Activated T-cell treated with anti-CD3 and anti-CD28 coated beads for 24 hours (primary cell): ENCODE measurements at regions not wholly inside any gene's neighbourhood (a gene's known extent, or its start where the extent isn't known, plus 50 kb on each side); places are given as distances from the start of the nearest gene placed in this dataset.

ENCODE experiments used
- DNase-seq: peaks from one replicate; pipeline ENCODE4 v3.0.0-alpha.2; 2020; ENCODE audit warnings: low read depth

- no peak for DNase-seq
These were observed 524.5 kb downstream of the MATN1 start for GRCh38 chr1:30198795-30199403.

GRCh38 chr1:30198451-30198760 lies 525.0 kb downstream of the MATN1 start:
- DNase-seq: no peak

GRCh38 chr1:30197639-30198450 lies 525.5 kb downstream of the MATN1 start:
- DNase-seq: no peak

- no peak for DNase-seq
These were observed 526.3 kb downstream of the MATN1 start for GRCh38 chr1:30196872-30197638.

GRCh38 chr1:30196457-30196856 lies 526.9 kb downstream of the MATN1 start:
- DNase-seq: no peak

GRCh38 chr1:30195424-30196134 lies 527.8 kb downstream of the MATN1 start:
- DNase-seq: no peak

GRCh38 chr1:30194741-30195423 lies 528.5 kb downstream of the MATN1 start:
- no peak for DNase-seq

GRCh38 chr1:30194046-30194619 lies 529.3 kb downstream of the MATN1 start:
- DNase-seq: no peak

- no peak for DNase-seq
These were observed 530.3 kb downstream of the MATN1 start for GRCh38 chr1:30192969-30193630.

- no peak for DNase-seq
These were observed 532.2 kb downstream of the MATN1 start for GRCh38 chr1:30191154-30191702.

GRCh38 chr1:30190511-30191153 lies 532.8 kb downstream of the MATN1 start:
- no peak for DNase-seq

- no peak for DNase-seq
These were observed 533.4 kb downstream of the MATN1 start for GRCh38 chr1:30189818-30190500.

- no peak for DNase-seq
These were observed 534.4 kb downstream of the MATN1 start for GRCh38 chr1:30188999-30189398.

- DNase-seq: no peak
These were observed 535.1 kb downstream of the MATN1 start for GRCh38 chr1:30188329-30188728.

- no peak for DNase-seq
These were observed 535.9 kb downstream of the MATN1 start for GRCh38 chr1:30187413-30188023.

GRCh38 chr1:30186586-30186985 lies 536.8 kb downstream of the MATN1 start:
- DNase-seq: no peak

GRCh38 chr1:30185809-30186208 lies 537.6 kb downstream of the MATN1 start:
- no peak for DNase-seq

- DNase-seq: no peak
These were observed 538.1 kb downstream of the MATN1 start for GRCh38 chr1:30185313-30185712.
